H1 (cell line): ENCODE measurements at regions not wholly inside any gene's neighbourhood (a gene's known extent, or its start where the extent isn't known, plus 50 kb on each side); places are given as distances from the start of the nearest gene placed in this dataset.

Experiments used
- ASH2L ChIP-seq: fragments of 200-600, 300-600 bp; sonication (generic); IDR thresholded peaks from one replicate; pipeline ENCODE4 v1.7.1; 2017; ENCODE audit warnings: low read length
- CEBPB ChIP-seq: IDR thresholded peaks from 2 replicates; pipeline ENCODE4 v1.6.1; 2012; ENCODE audit warnings: low read depth, low read length
- CHD1 ChIP-seq: IDR thresholded peaks from 2 replicates; pipeline ENCODE4 v1.6.1; 2012; ENCODE audit warnings: low read depth, low read length, improper control_type of control experiment
- CHD7 ChIP-seq: fragments of 300-600 bp; sonication (generic); IDR thresholded peaks from 2 replicates; pipeline ENCODE4 v1.7.1; 2012; ENCODE audit warnings: low read length, moderate library complexity, mild to moderate bottlenecking, inconsistent platforms; ENCODE audit not compliant: insufficient replicate concordance
- KDM5A ChIP-seq: fragments of 200-600 bp; IDR thresholded peaks from 2 replicates; pipeline ENCODE4 v1.7.1; 2012; ENCODE audit warnings: mild to moderate bottlenecking, low read length, inconsistent platforms, mixed read lengths
- MAX ChIP-seq: IDR thresholded peaks from 2 replicates; pipeline ENCODE4 v1.6.1; 2012; ENCODE audit warnings: inconsistent platforms
- PHF8 ChIP-seq: fragments of 200-600 bp; sonication (generic); conservative IDR thresholded peaks from 2 replicates; pipeline ENCODE4 v1.7.1; 2012; ENCODE audit warnings: low read depth, mild to moderate bottlenecking, inconsistent platforms, low read length, moderate library complexity
- RBBP5 ChIP-seq: IDR thresholded peaks from 2 replicates; pipeline ENCODE4 v1.7.1; 2012; ENCODE audit warnings: low read depth, mild to moderate bottlenecking, inconsistent platforms, low read length, moderate library complexity, borderline replicate concordance
- SRF ChIP-seq: IDR thresholded peaks from 2 replicates; pipeline ENCODE4 v1.6.1; 2011; ENCODE audit warnings: mild to moderate bottlenecking, low read depth, low read length, moderate library complexity
- YY1 ChIP-seq: IDR thresholded peaks from 2 replicates; pipeline ENCODE4 v1.6.1; 2011; ENCODE audit warnings: low read depth, mild to moderate bottlenecking, low read length

- TF ChIP-seq CHD7 = peak; percentile 77
- TF ChIP-seq MAX = peak; percentile 89
- TF ChIP-seq YY1 = 0 out of 2 replicates have a peak, but pooled peaks have one; percentile 21
- no peak for TF ChIP-seq RBBP5
- no peak for TF ChIP-seq CHD1
- TF ChIP-seq SRF = no peak
- TF ChIP-seq PHF8 = no peak
- TF ChIP-seq ASH2L = no peak
- no peak for TF ChIP-seq KDM5A
- no peak for TF ChIP-seq CEBPB
These were observed 368.4 kb upstream of the CCNH start (continued) for GRCh38 chr5:87780831-87781760.
